Mesenchymal stem cell (in vitro differentiated cells and primary cell): ENCODE measurements at regions not wholly inside any gene's neighbourhood (a gene's known extent, or its start where the extent isn't known, plus 50 kb on each side); places are given as distances from the start of the nearest gene placed in this dataset.

ENCODE experiments used
- DNase-seq: peaks from one replicate; pipeline ENCODE4 v3.0.0-alpha.2; 2013
- H2AFZ ChIP-seq: one replicate; pipeline ENCODE4 v1.6.1; 2013; ENCODE audit warnings: low read depth, mild to moderate bottlenecking, control low read depth, inconsistent platforms, low read length, moderate library complexity
- H2AK5ac ChIP-seq: 2 replicates; pipeline ENCODE4 v1.6.1; 2013; ENCODE audit warnings: low read length, moderate library complexity, mild to moderate bottlenecking, inconsistent platforms; ENCODE audit not compliant: severe bottlenecking
- H2BK120ac ChIP-seq: one replicate; pipeline ENCODE4 v1.6.1; 2013; ENCODE audit warnings: low read depth, mild to moderate bottlenecking, inconsistent platforms, low read length, moderate library complexity
- H2BK12ac ChIP-seq, 2 experiments: one replicate each; pipeline ENCODE4 v1.6.1; 2013; ENCODE audit warnings: inconsistent platforms in 2 of 2, low read length in 2 of 2, mild to moderate bottlenecking in 2 of 2, moderate library complexity in 2 of 2, control low read depth in 1 of 2
- H2BK15ac ChIP-seq: one replicate; pipeline ENCODE4 v1.6.1; 2013; ENCODE audit warnings: mild to moderate bottlenecking, low read depth, inconsistent platforms; ENCODE audit not compliant: poor library complexity, severe bottlenecking
- H2BK5ac ChIP-seq: 2 replicates; pipeline ENCODE4 v1.6.1; 2013; ENCODE audit warnings: low read depth, mild to moderate bottlenecking, low read length, control low read depth, inconsistent platforms; ENCODE audit not compliant: poor library complexity, severe bottlenecking
- H3K14ac ChIP-seq, 2 experiments: one replicate each; pipeline ENCODE4 v1.6.1; 2013; ENCODE audit warnings: inconsistent platforms in 2 of 2, low read length in 2 of 2, control low read depth in 1 of 2, mild to moderate bottlenecking in 1 of 2, moderate library complexity in 1 of 2
- H3K18ac ChIP-seq, 2 experiments: one replicate each; pipeline ENCODE4 v1.6.1; 2013; ENCODE audit warnings: inconsistent platforms in 2 of 2, low read length in 2 of 2, control low read depth in 1 of 2, low read depth in 1 of 2, mild to moderate bottlenecking in 1 of 2
- H3K23ac ChIP-seq, 2 experiments: one replicate each; pipeline ENCODE4 v1.6.1; 2013; ENCODE audit warnings: inconsistent platforms in 2 of 2, low read length in 2 of 2, mild to moderate bottlenecking in 2 of 2, moderate library complexity in 2 of 2, control low read depth in 1 of 2
- H3K27ac ChIP-seq: 2 replicates; pipeline ENCODE4 v1.5.1; 2013; ENCODE audit warnings: mild to moderate bottlenecking, moderate library complexity, low read length, control low read depth, inconsistent platforms; ENCODE audit not compliant: poor library complexity, severe bottlenecking
- H3K27me3 ChIP-seq, 2 experiments: 2 replicates each; pipeline versions ENCODE4 v1.6.1 to v1.7.0; 2013; ENCODE audit warnings: low read length in 2 of 2, mild to moderate bottlenecking in 2 of 2, moderate library complexity in 2 of 2, control low read depth in 1 of 2, inconsistent platforms in 1 of 2; ENCODE audit not compliant: control insufficient read depth in 1 of 2, insufficient read depth in 1 of 2
- H3K36me3 ChIP-seq, 2 experiments: 2 replicates each; pipeline versions ENCODE4 v1.6.1 to v1.7.0; 2013; ENCODE audit warnings: low read length in 2 of 2, control low read depth in 1 of 2, inconsistent platforms in 1 of 2, low read depth in 1 of 2, mild to moderate bottlenecking in 1 of 2; ENCODE audit not compliant: insufficient read depth in 2 of 2, control insufficient read depth in 1 of 2
- H3K4ac ChIP-seq, 2 experiments: one replicate each; pipeline ENCODE4 v1.6.1; 2013; ENCODE audit warnings: inconsistent platforms in 2 of 2, low read length in 2 of 2, mild to moderate bottlenecking in 2 of 2, moderate library complexity in 2 of 2, control low read depth in 1 of 2, low read depth in 1 of 2
- H3K4me1 ChIP-seq: 2 replicates; pipeline ENCODE4 v1.6.1; 2013; ENCODE audit warnings: low read depth, low read length, control low read depth; ENCODE audit not compliant: control insufficient read depth, insufficient read depth
- H3K4me2 ChIP-seq: 2 replicates; pipeline ENCODE4 v1.6.1; 2013; ENCODE audit warnings: low read length, mild to moderate bottlenecking, inconsistent platforms; ENCODE audit not compliant: poor library complexity, severe bottlenecking
- H3K4me3 ChIP-seq, 2 experiments: 2 replicates each; pipeline versions ENCODE4 v1.5.1 to v1.7.0; 2013; ENCODE audit warnings: low read length in 2 of 2, mild to moderate bottlenecking in 2 of 2, control low read depth in 1 of 2, low read depth in 1 of 2; ENCODE audit not compliant: insufficient read depth in 1 of 2
- H3K79me1 ChIP-seq: replicated peaks from 2 replicates; pipeline ENCODE4 v1.6.1; 2013; ENCODE audit warnings: mild to moderate bottlenecking, control low read depth, low read length, inconsistent platforms; ENCODE audit not compliant: poor library complexity, severe bottlenecking
- H3K9ac ChIP-seq: 2 replicates; pipeline ENCODE4 v1.7.0; 2013; ENCODE audit warnings: mild to moderate bottlenecking, low read length, moderate library complexity
- H3K9me3 ChIP-seq: 2 replicates; pipeline ENCODE4 v1.7.0; 2013; ENCODE audit warnings: mild to moderate bottlenecking, low read length; ENCODE audit not compliant: control insufficient read depth
- H4K8ac ChIP-seq: one replicate; pipeline ENCODE4 v1.6.1; 2013; ENCODE audit warnings: inconsistent platforms, mild to moderate bottlenecking, low read length, moderate library complexity
- H4K91ac ChIP-seq: one replicate; pipeline ENCODE4 v1.6.1; 2013; ENCODE audit warnings: mild to moderate bottlenecking, low read length, inconsistent platforms
- WGBS: methylation state at CpG from one replicate; pipeline ENCODE4 v1.1.7; 2013; ENCODE audit warnings: mixed read lengths; 5-methylcytosine and 5-hydroxymethylcytosine counted together

DNA sequence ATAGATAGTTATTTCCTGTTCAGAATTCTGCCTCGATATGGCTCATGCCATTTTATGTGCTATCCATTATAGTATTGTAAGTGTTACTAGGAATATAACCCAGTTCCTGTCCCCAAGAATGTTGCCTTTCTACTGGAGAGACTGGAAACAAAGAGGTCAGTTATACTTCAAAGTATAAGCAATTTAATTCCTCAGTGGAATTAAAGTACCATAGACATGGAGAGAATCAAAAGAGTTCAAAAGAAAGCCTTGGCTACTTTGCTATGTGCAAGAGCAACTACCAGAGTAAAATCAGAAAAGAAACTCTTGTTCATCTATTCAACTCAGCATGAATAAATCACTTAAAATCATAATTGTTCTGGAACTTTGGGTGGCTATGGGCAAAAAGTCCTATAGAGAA lies 173.2 kb upstream of the EEA1 start:
- Histone ChIP-seq H2BK12ac (no peak overlapping the region), H3K4me2 (no peak overlapping the region), H4K91ac (no peak overlapping the region), H3K9ac (no peak overlapping the region), H3K23ac (no peak overlapping the region), H3K4ac (no peak overlapping the region), H2BK120ac (no peak overlapping the region), H3K79me1 (no peaks in the 10 kb centered on the region), H3K18ac (no peak overlapping the region), H3K27ac (no peak overlapping the region), H2BK15ac (no peak overlapping the region), H2AFZ (no peak overlapping the region), H3K27me3 (no peaks in the 10 kb centered on the region), H4K8ac (no peak overlapping the region), H2BK5ac (no peak overlapping the region), H2AK5ac (no peak overlapping the region), H3K4me3 (no peak overlapping the region), H3K4me1 (no peaks in the 10 kb centered on the region), H3K9me3 (no peaks in the 10 kb centered on the region), H3K14ac (no peak overlapping the region), H3K36me3 (no peaks in the 10 kb centered on the region)
- WGBS: no CpG with 5 or more reads among the region's 1 CpG
- no peak for DNase-seq

DNA sequence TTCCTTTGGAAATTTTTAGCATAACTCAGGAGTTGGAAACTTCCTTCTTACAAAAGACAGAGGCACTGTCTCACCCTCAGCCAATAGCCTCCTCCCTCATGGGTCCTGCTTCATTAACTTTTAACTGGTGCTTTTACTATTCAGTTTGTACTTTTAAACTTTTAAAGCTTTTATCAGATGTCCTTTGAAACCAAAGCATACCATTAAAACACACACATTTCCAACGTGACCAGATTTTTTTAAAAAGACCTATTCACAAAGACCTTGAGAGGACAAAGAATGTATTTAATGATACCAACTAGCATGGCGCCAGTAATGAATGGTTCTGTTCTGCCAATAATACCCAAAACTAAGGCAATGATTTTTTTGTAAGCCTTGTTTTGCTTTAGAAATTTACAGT lies 173.6 kb upstream of the EEA1 start:
- no peak overlapping the region for H2BK12ac ChIP-seq
- H3K4me2 ChIP-seq: no peak overlapping the region
- H3K36me3 ChIP-seq: no peaks in the 10 kb centered on the region
- no peak overlapping the region for H2BK5ac ChIP-seq
- H3K4me3 ChIP-seq: no peak overlapping the region
- H2BK15ac ChIP-seq: no peak overlapping the region
- WGBS: 58% methylated on average over 1 of the region's 2 CpGs
- H3K9me3 ChIP-seq: no peaks in the 10 kb centered on the region
- H3K27me3 ChIP-seq: no peaks in the 10 kb centered on the region
- H2BK120ac ChIP-seq: no peak overlapping the region
- no peak overlapping the region for H3K18ac ChIP-seq
- no peak overlapping the region for H4K8ac ChIP-seq
- no peak overlapping the region for H3K27ac ChIP-seq
- H4K91ac ChIP-seq: no peak overlapping the region
- no peak overlapping the region for H2AK5ac ChIP-seq
- H2AFZ ChIP-seq: no peak overlapping the region
- no peak overlapping the region for H3K4ac ChIP-seq
- no peak overlapping the region for H3K23ac ChIP-seq
- H3K14ac ChIP-seq: no peak overlapping the region
- no peak for DNase-seq
- H3K9ac ChIP-seq: no peak overlapping the region
- H3K4me1 ChIP-seq: peaks cover under 1% of the 10 kb centered on the region
- no peaks in the 10 kb centered on the region for H3K79me1 ChIP-seq

- Histone ChIP-seq H2AFZ (no peak overlapping the region), H2BK120ac (no peak overlapping the region), H3K27ac (no peak overlapping the region), H3K18ac (no peak overlapping the region), H4K8ac (no peak overlapping the region), H3K4me3 (no peak overlapping the region), H2BK12ac (no peak overlapping the region), H3K9me3 (no peaks in the 10 kb centered on the region), H3K4me2 (no peak overlapping the region), H3K9ac (no peak overlapping the region), H3K36me3 (no peaks in the 10 kb centered on the region), H3K23ac (no peak overlapping the region), H4K91ac (no peak overlapping the region), H3K14ac (no peak overlapping the region), H3K79me1 (no peaks in the 10 kb centered on the region), H3K4me1 (peaks cover 2% of the 10 kb centered on the region), H2BK15ac (no peak overlapping the region), H3K27me3 (no peaks in the 10 kb centered on the region), H2BK5ac (no peak overlapping the region), H2AK5ac (no peak overlapping the region), H3K4ac (no peak overlapping the region)
- no peak for DNase-seq
- WGBS: 97% methylated on average over 2 of the region's 3 CpGs
Observed at GRCh38 chr12:93103154-93103553, 174.1 kb upstream of the EEA1 start.

DNA sequence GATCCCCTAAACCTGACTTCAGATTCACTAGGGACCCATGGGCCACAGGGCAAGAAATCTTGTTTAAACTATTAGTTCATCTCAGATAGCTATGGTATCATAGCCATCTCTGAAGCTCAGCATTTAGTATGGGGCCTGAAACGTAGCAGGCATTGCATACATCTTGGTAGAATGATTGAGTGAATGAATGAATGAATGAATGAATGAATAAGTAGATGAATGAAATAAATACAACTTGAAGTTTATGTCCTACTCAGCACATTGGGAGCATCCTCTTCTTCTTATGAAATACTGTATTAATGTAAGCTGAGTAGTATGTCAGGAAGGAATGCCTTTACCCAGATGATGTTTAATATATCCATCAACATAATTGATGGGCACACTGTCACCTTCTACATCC lies 175.4 kb upstream of the EEA1 start:
- Histone ChIP-seq H3K9ac (no peak overlapping the region), H3K79me1 (no peaks in the 10 kb centered on the region), H3K14ac (no peak overlapping the region), H3K18ac (no peak overlapping the region), H3K4me2 (no peak overlapping the region), H3K36me3 (no peaks in the 10 kb centered on the region), H3K4me3 (no peak overlapping the region), H3K4me1 (peaks cover 2% of the 10 kb centered on the region), H3K27ac (no peak overlapping the region), H4K91ac (no peak overlapping the region), H3K9me3 (no peaks in the 10 kb centered on the region), H2BK12ac (no peak overlapping the region), H3K4ac (no peak overlapping the region), H3K23ac (no peak overlapping the region), H2BK15ac (no peak overlapping the region), H2AK5ac (no peak overlapping the region), H4K8ac (no peak overlapping the region), H2BK5ac (no peak overlapping the region), H2AFZ (no peak overlapping the region), H2BK120ac (no peak overlapping the region), H3K27me3 (no peaks in the 10 kb centered on the region)
- no peak for DNase-seq
- WGBS: 86% methylated on average over 1 of the region's 1 CpG
